GM12878 (cell line): ENCODE measurements at regions not wholly inside any gene's neighbourhood (a gene's known extent, or its start where the extent isn't known, plus 50 kb on each side); places are given as distances from the start of the nearest gene placed in this dataset.

Experiments
- ATAC-seq: fragments of 200-7000 bp; cut with Tn5 transposase; 3 replicates; pipeline ENCODE4 v1.9.1; 2020; ENCODE audit warnings: mild to moderate bottlenecking, moderate library complexity
- BruUV-seq: library from RNA; stranded (reverse); fragments of 400-500 nt; replicated peaks from 2 replicates; lab custom pipeline; 2021; lab: Mats Ljungman, UMichigan
- CTCF ChIA-PET: fragments of 300-600 bp; sonication (Branson Sonifier 250); formaldehyde crosslinking; extraction: SDS; loops from one replicate; lab custom pipeline; 2021; ENCODE audit warnings: inconsistent platforms; lab: Yijun Ruan, JAX
- POLR2A ChIA-PET: fragments of 350-600 bp; formaldehyde crosslinking; extraction: SDS; loops from one replicate; lab custom pipeline; 2021; ENCODE audit warnings: inconsistent platforms; lab: Charles Lee
- RAD21 ChIA-PET: fragments of 300-600 bp; sonication (Branson Sonifier 250); formaldehyde crosslinking; loops from one replicate; lab custom pipeline; 2023; ENCODE audit warnings: antibody characterized with exemption; ENCODE audit not compliant: unreplicated experiment; lab: Charles Lee
- SMC1A ChIA-PET: fragments of 300-600 bp; sonication (Branson Sonifier 250); formaldehyde crosslinking; loops from one replicate; lab custom pipeline; 2023; ENCODE audit not compliant: unreplicated experiment, uncharacterized antibody; lab: Charles Lee
- DNase-seq: peaks from one replicate; pipeline ENCODE4 v3.0.0-alpha.2; 2011; ENCODE audit warnings: low read depth, low spot score
- FAIRE-seq: peaks from 3 replicates; lab custom pipeline; 2011; peaks lifted over from hg19 to GRCh38; lab: Jason Lieb, UNC
- H2AFZ ChIP-seq: 2 replicates; pipeline ENCODE4 v1.6.0; 2011; ENCODE audit warnings: low read depth, low read length, control low read depth; ENCODE audit not compliant: control insufficient read depth
- H3K27ac ChIP-seq: 2 replicates; pipeline ENCODE4 v1.5.1; 2011; ENCODE audit warnings: control low read depth; ENCODE audit not compliant: control insufficient read depth, insufficient read depth
- H3K27me3 ChIP-seq, 2 experiments: replicated peaks in 1 of 2; 2 replicates each; pipeline versions ENCODE4 v1.6.0 to v1.6.1; 2011; ENCODE audit warnings: low read length in 1 of 2; ENCODE audit not compliant: control insufficient read depth in 2 of 2, insufficient read depth in 2 of 2
- H3K36me3 ChIP-seq, 2 experiments: 2 replicates each; pipeline ENCODE4 v1.5.1; 2011; ENCODE audit warnings: low read length in 1 of 2; ENCODE audit not compliant: control insufficient read depth in 2 of 2, insufficient read depth in 2 of 2
- H3K4me1 ChIP-seq: 2 replicates; pipeline ENCODE4 v1.6.1; 2011; ENCODE audit warnings: mild to moderate bottlenecking, low read length, moderate library complexity, mixed read lengths; ENCODE audit not compliant: control insufficient read depth, insufficient read depth
- H3K4me2 ChIP-seq: 2 replicates; pipeline ENCODE4 v1.6.0; 2011; ENCODE audit warnings: control low read depth; ENCODE audit not compliant: control insufficient read depth, insufficient read depth
- H3K4me3 ChIP-seq: fragments of 200-600 bp; sonication (generic); 2 replicates; pipeline ENCODE4 v1.5.1; 2016
- H3K79me2 ChIP-seq: 2 replicates; pipeline ENCODE4 v1.6.0; 2011; ENCODE audit warnings: low read length; ENCODE audit not compliant: control insufficient read depth, insufficient read depth
- H3K9ac ChIP-seq: 2 replicates; pipeline ENCODE4 v1.8.0; 2011; ENCODE audit warnings: low read length, control low read depth, mixed read lengths; ENCODE audit not compliant: control insufficient read depth, insufficient read depth
- H3K9me3 ChIP-seq: replicated peaks from 3 replicates; pipeline ENCODE4 v1.5.1; 2011; ENCODE audit warnings: mild to moderate bottlenecking, low read length; ENCODE audit not compliant: control insufficient read depth, insufficient read depth
- H4K20me1 ChIP-seq: 2 replicates; pipeline ENCODE4 v1.6.0; 2011; ENCODE audit not compliant: control insufficient read depth, insufficient read depth
- ATF7 ChIP-seq: fragments of 450-650 bp; IDR thresholded peaks from 2 replicates; pipeline ENCODE4 v1.6.1; 2016; ENCODE audit warnings: low read depth, mild to moderate bottlenecking
- CREB1 ChIP-seq: IDR thresholded peaks from 2 replicates; pipeline ENCODE4 v1.6.1; 2012; ENCODE audit warnings: low read depth, mild to moderate bottlenecking, inconsistent platforms
- EGR1 ChIP-seq, 2 experiments: IDR thresholded peaks; 1 replicate in 1 of 2; 2 replicates in 1 of 2; pipeline ENCODE4 v1.6.1; 2011 to 2012; ENCODE audit warnings: low read depth in 2 of 2, low read length in 2 of 2, borderline replicate concordance in 1 of 2, mild to moderate bottlenecking in 1 of 2, moderate library complexity in 1 of 2
- EP300 ChIP-seq, 2 experiments: fragments of 150-350 bp in 1 of 2; IDR thresholded peaks; 2 replicates each; pipeline ENCODE4 v1.6.1; 2011 to 2012; ENCODE audit warnings: low read depth in 2 of 2, low read length in 2 of 2, borderline replicate concordance in 1 of 2, improper control_type of control experiment in 1 of 2, inconsistent platforms in 1 of 2; ENCODE audit not compliant: control insufficient read depth in 1 of 2
- IRF4 ChIP-seq: IDR thresholded peaks from 2 replicates; pipeline ENCODE4 v1.6.1; 2011; ENCODE audit warnings: low read depth, low read length
- MEF2B ChIP-seq: fragments of 450-650 bp; IDR thresholded peaks from 2 replicates; pipeline ENCODE4 v1.6.1; 2018; ENCODE audit warnings: mild to moderate bottlenecking, moderate library complexity; ENCODE audit not compliant: partially characterized antibody, poor library complexity, severe bottlenecking
- NFIC ChIP-seq: IDR thresholded peaks from 2 replicates; pipeline ENCODE4 v1.6.1; 2012; ENCODE audit warnings: low read depth, mild to moderate bottlenecking, inconsistent platforms, low read length, moderate library complexity
- NKRF ChIP-seq: fragments of 450-650 bp; conservative IDR thresholded peaks from 2 replicates; pipeline ENCODE4 v1.6.1; 2017; ENCODE audit warnings: mild to moderate bottlenecking, moderate library complexity
- POU2F2 ChIP-seq: IDR thresholded peaks from 3 replicates; pipeline ENCODE4 v1.6.1; 2011; ENCODE audit warnings: low read depth, mild to moderate bottlenecking, low read length, borderline replicate concordance
- RELB ChIP-seq: fragments of 450-650 bp; IDR thresholded peaks from 2 replicates; pipeline ENCODE4 v1.6.1; 2017; ENCODE audit warnings: low read depth, mild to moderate bottlenecking, moderate library complexity
- ZNF24 ChIP-seq: fragments of 450-650 bp; IDR thresholded peaks from 2 replicates; pipeline ENCODE4 v1.6.1; 2017; ENCODE audit warnings: antibody characterized with exemption, mild to moderate bottlenecking
- ZNF384 ChIP-seq: IDR thresholded peaks from 2 replicates; pipeline ENCODE4 v1.6.1; 2012; ENCODE audit warnings: low read depth, mild to moderate bottlenecking, low read length, improper control_type of control experiment, borderline replicate concordance
- WGBS: methylation state at CpG from one replicate; pipeline ENCODE4 v1.1.6; 2016; ENCODE audit warnings: low lambda C conversion rate; ENCODE audit not compliant: insufficient replicate concordance, insufficient coverage; ENCODE audit errors: missing lambda C conversion rate; 5-methylcytosine and 5-hydroxymethylcytosine counted together
- in situ Hi-C: fragments of 300-500 bp; cut with MboI; formaldehyde crosslinking; loops from 9 replicates; pipeline ENCODE4 v1.14.3; 2018; ENCODE audit warnings: mixed read lengths
- intact Hi-C: fragments of 100-400 bp; cut with micrococcal nuclease; formaldehyde crosslinking; loops from one replicate; pipeline ENCODE4 v1.14.2; 2022; ENCODE audit not compliant: unreplicated experiment
- TF ChIP-seq, protein P1 (sequence below): fragments of 450-650 bp; IDR thresholded peaks from 2 replicates; pipeline ENCODE4 v1.6.1; 2017; ENCODE audit warnings: mild to moderate bottlenecking, moderate library complexity
- TF ChIP-seq, protein P2 (sequence below): fragments of 450-650 bp; IDR thresholded peaks from 2 replicates; pipeline ENCODE4 v1.6.1; 2016; ENCODE audit warnings: mild to moderate bottlenecking

GRCh38 chr4:166658585-166658984, 575.7 kb downstream of the SPOCK3 start:
- H3K79me2 ChIP-seq = no peaks in the 10 kb centered on the region
- FAIRE-seq (no peak), DNase-seq (peak; percentile 25), ATAC-seq (peak; percentile 18)
- no peaks in the 10 kb centered on the region for H3K27me3 ChIP-seq
- RAD21 ChIA-PET = interaction anchor here (0.6 to 3.4 kb wide), 2 partner anchors 181 to 427 kb away, joined by 3 to 20 read pairs; no protein-coding TSS in a partner anchor
- BruUV-seq = no TSS peak
- intact Hi-C loops = no loop called here
- POLR2A ChIA-PET = no interaction called here
- CTCF ChIA-PET = interaction anchor here (1.0 kb wide), 1 partner anchor 64 kb away, joined by 4 read pairs; no protein-coding TSS in a partner anchor
- H4K20me1 ChIP-seq = no peaks in the 10 kb centered on the region
- in situ Hi-C loops = no loop called here
- peak overlapping the region; percentile 53 for H2AFZ ChIP-seq
- H3K9ac ChIP-seq = no peak overlapping the region
- peaks cover 1% of the 10 kb centered on the region; the same call in 2 of the 3 replicates for H3K9me3 ChIP-seq
- SMC1A ChIA-PET = interaction anchor here (0.7 to 5.7 kb wide), 4 partner anchors 11 to 337 kb away, joined by 3 to 60 read pairs (median 4); no protein-coding TSS in a partner anchor
- H3K4me1 ChIP-seq = peaks cover 8% of the 10 kb centered on the region
- H3K4me3 ChIP-seq = no peak overlapping the region
- H3K27ac ChIP-seq = no peak overlapping the region
- H3K36me3 ChIP-seq = no peaks in the 10 kb centered on the region
- WGBS = 0% methylated on average over 1 of the region's 1 CpG
- H3K4me2 ChIP-seq = 0 out of 2 replicates have a peak overlapping the region, but pooled peaks have one; percentile 25
- TF ChIP-seq MEF2B (peak; percentile 29), NFIC (peak; percentile 41; the same call in 1 of the 2 replicates), RELB (peak; percentile 53; the same call in 1 of the 2 replicates), NKRF (no peak), EGR1 (IDR thresholded peaks at IDR 0.05; ENCODE audit: borderline replicate concordance in 1 of 2, low read depth in 2 of 2, low read length in 2 of 2) (no peak), EP300 (IDR thresholded peaks at IDR 0.05; ENCODE audit: borderline replicate concordance in 1 of 2, control insufficient read depth in 1 of 2, low read depth in 2 of 2, low read length in 2 of 2) (peak in 1 of 2 experiments; percentile 46; a peak in 2 of 4 replicates), ZNF384 (peak; percentile 54; the same call in 1 of the 2 replicates), CREB1 (no peak), ZNF24 (peak; percentile 12; the same call in 1 of the 2 replicates), ATF7 (0 out of 2 replicates have a peak, but pooled peaks have one; percentile 21), IRF4 (0 out of 2 replicates have a peak, but pooled peaks have one; percentile 12), POU2F2 (no peak)
- TF ChIP-seq, protein P1, sequence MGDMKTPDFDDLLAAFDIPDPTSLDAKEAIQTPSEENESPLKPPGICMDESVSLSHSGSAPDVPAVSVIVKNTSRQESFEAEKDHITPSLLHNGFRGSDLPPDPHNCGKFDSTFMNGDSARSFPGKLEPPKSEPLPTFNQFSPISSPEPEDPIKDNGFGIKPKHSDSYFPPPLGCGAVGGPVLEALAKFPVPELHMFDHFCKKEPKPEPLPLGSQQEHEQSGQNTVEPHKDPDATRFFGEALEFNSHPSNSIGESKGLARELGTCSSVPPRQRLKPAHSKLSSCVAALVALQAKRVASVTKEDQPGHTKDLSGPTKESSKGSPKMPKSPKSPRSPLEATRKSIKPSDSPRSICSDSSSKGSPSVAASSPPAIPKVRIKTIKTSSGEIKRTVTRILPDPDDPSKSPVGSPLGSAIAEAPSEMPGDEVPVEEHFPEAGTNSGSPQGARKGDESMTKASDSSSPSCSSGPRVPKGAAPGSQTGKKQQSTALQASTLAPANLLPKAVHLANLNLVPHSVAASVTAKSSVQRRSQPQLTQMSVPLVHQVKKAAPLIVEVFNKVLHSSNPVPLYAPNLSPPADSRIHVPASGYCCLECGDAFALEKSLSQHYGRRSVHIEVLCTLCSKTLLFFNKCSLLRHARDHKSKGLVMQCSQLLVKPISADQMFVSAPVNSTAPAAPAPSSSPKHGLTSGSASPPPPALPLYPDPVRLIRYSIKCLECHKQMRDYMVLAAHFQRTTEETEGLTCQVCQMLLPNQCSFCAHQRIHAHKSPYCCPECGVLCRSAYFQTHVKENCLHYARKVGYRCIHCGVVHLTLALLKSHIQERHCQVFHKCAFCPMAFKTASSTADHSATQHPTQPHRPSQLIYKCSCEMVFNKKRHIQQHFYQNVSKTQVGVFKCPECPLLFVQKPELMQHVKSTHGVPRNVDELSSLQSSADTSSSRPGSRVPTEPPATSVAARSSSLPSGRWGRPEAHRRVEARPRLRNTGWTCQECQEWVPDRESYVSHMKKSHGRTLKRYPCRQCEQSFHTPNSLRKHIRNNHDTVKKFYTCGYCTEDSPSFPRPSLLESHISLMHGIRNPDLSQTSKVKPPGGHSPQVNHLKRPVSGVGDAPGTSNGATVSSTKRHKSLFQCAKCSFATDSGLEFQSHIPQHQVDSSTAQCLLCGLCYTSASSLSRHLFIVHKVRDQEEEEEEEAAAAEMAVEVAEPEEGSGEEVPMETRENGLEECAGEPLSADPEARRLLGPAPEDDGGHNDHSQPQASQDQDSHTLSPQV = 0 out of 2 replicates have a peak, but pooled peaks have one; percentile 6
- TF ChIP-seq, protein P2, sequence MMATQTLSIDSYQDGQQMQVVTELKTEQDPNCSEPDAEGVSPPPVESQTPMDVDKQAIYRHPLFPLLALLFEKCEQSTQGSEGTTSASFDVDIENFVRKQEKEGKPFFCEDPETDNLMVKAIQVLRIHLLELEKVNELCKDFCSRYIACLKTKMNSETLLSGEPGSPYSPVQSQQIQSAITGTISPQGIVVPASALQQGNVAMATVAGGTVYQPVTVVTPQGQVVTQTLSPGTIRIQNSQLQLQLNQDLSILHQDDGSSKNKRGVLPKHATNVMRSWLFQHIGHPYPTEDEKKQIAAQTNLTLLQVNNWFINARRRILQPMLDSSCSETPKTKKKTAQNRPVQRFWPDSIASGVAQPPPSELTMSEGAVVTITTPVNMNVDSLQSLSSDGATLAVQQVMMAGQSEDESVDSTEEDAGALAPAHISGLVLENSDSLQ = peak; percentile 26; the same call in 1 of the 2 replicates
